ENCODE measurements at regions not wholly inside any gene's neighbourhood (a gene's known extent, or its start where the extent isn't known, plus 50 kb on each side); places are given as distances from the start of the nearest gene placed in this dataset.

- no peak for TF ChIP-seq CTCF (IDR thresholded peaks at IDR 0.05)
- TF ChIP-seq POLR2A (IDR thresholded peaks at IDR 0.05): no peak
Measured at GRCh38 chr2:200173691-200174090, 132.8 kb upstream of the SPATS2L start.

All from uterus (tissue), 2 donors.